GM12878 (cell line): ENCODE measurements at regions not wholly inside any gene's neighbourhood (a gene's known extent, or its start where the extent isn't known, plus 50 kb on each side); places are given as distances from the start of the nearest gene placed in this dataset.

ENCODE experiments used
- ATAC-seq: fragments of 200-7000 bp; cut with Tn5 transposase; 3 replicates; pipeline ENCODE4 v1.9.1; 2020; ENCODE audit warnings: mild to moderate bottlenecking, moderate library complexity
- BruUV-seq: library from RNA; stranded (reverse); fragments of 400-500 nt; replicated peaks from 2 replicates; lab custom pipeline; 2021; lab: Mats Ljungman, UMichigan
- CTCF ChIA-PET: fragments of 300-600 bp; sonication (Branson Sonifier 250); formaldehyde crosslinking; extraction: SDS; loops from one replicate; lab custom pipeline; 2021; ENCODE audit warnings: inconsistent platforms; lab: Yijun Ruan, JAX
- POLR2A ChIA-PET: fragments of 350-600 bp; formaldehyde crosslinking; extraction: SDS; loops from one replicate; lab custom pipeline; 2021; ENCODE audit warnings: inconsistent platforms; lab: Charles Lee
- RAD21 ChIA-PET: fragments of 300-600 bp; sonication (Branson Sonifier 250); formaldehyde crosslinking; loops from one replicate; lab custom pipeline; 2023; ENCODE audit warnings: antibody characterized with exemption; ENCODE audit not compliant: unreplicated experiment; lab: Charles Lee
- SMC1A ChIA-PET: fragments of 300-600 bp; sonication (Branson Sonifier 250); formaldehyde crosslinking; loops from one replicate; lab custom pipeline; 2023; ENCODE audit not compliant: unreplicated experiment, uncharacterized antibody; lab: Charles Lee
- DNase-seq: peaks from one replicate; pipeline ENCODE4 v3.0.0-alpha.2; 2011; ENCODE audit warnings: low read depth, low spot score
- FAIRE-seq: peaks from 3 replicates; lab custom pipeline; 2011; peaks lifted over from hg19 to GRCh38; lab: Jason Lieb, UNC
- H2AFZ ChIP-seq: 2 replicates; pipeline ENCODE4 v1.6.0; 2011; ENCODE audit warnings: low read depth, low read length, control low read depth; ENCODE audit not compliant: control insufficient read depth
- H3K27ac ChIP-seq: 2 replicates; pipeline ENCODE4 v1.5.1; 2011; ENCODE audit warnings: control low read depth; ENCODE audit not compliant: control insufficient read depth, insufficient read depth
- H3K27me3 ChIP-seq, 2 experiments: replicated peaks in 1 of 2; 2 replicates each; pipeline versions ENCODE4 v1.6.0 to v1.6.1; 2011; ENCODE audit warnings: low read length in 1 of 2; ENCODE audit not compliant: control insufficient read depth in 2 of 2, insufficient read depth in 2 of 2
- H3K36me3 ChIP-seq, 2 experiments: 2 replicates each; pipeline ENCODE4 v1.5.1; 2011; ENCODE audit warnings: low read length in 1 of 2; ENCODE audit not compliant: control insufficient read depth in 2 of 2, insufficient read depth in 2 of 2
- H3K4me1 ChIP-seq: 2 replicates; pipeline ENCODE4 v1.6.1; 2011; ENCODE audit warnings: mild to moderate bottlenecking, low read length, moderate library complexity, mixed read lengths; ENCODE audit not compliant: control insufficient read depth, insufficient read depth
- H3K4me2 ChIP-seq: 2 replicates; pipeline ENCODE4 v1.6.0; 2011; ENCODE audit warnings: control low read depth; ENCODE audit not compliant: control insufficient read depth, insufficient read depth
- H3K4me3 ChIP-seq: fragments of 200-600 bp; sonication (generic); 2 replicates; pipeline ENCODE4 v1.5.1; 2016
- H3K79me2 ChIP-seq: 2 replicates; pipeline ENCODE4 v1.6.0; 2011; ENCODE audit warnings: low read length; ENCODE audit not compliant: control insufficient read depth, insufficient read depth
- H3K9ac ChIP-seq: 2 replicates; pipeline ENCODE4 v1.8.0; 2011; ENCODE audit warnings: low read length, control low read depth, mixed read lengths; ENCODE audit not compliant: control insufficient read depth, insufficient read depth
- H3K9me3 ChIP-seq: replicated peaks from 3 replicates; pipeline ENCODE4 v1.5.1; 2011; ENCODE audit warnings: mild to moderate bottlenecking, low read length; ENCODE audit not compliant: control insufficient read depth, insufficient read depth
- H4K20me1 ChIP-seq: 2 replicates; pipeline ENCODE4 v1.6.0; 2011; ENCODE audit not compliant: control insufficient read depth, insufficient read depth
- BHLHE40 ChIP-seq, 2 experiments: fragments of 450-650 bp in 1 of 2; IDR thresholded peaks; 2 replicates each; pipeline ENCODE4 v1.6.1; 2011 to 2017; ENCODE audit warnings: low read depth in 2 of 2, borderline replicate concordance in 1 of 2, improper control_type of control experiment in 1 of 2, low read length in 1 of 2, mild to moderate bottlenecking in 1 of 2
- CHD1 ChIP-seq: IDR thresholded peaks from 2 replicates; pipeline ENCODE4 v1.6.1; 2012; ENCODE audit warnings: low read depth, low read length, improper control_type of control experiment
- GATAD2B ChIP-seq: fragments of 450-650 bp; conservative IDR thresholded peaks from 2 replicates; pipeline ENCODE4 v1.6.1; 2017; ENCODE audit warnings: low read depth, mild to moderate bottlenecking, moderate library complexity
- KAT2A ChIP-seq: conservative IDR thresholded peaks from 2 replicates; pipeline ENCODE4 v1.6.1; 2011; ENCODE audit warnings: low read depth, low read length; ENCODE audit not compliant: control insufficient read depth
- LARP7 ChIP-seq: fragments of 450-650 bp; IDR thresholded peaks from 2 replicates; pipeline ENCODE4 v1.6.1; 2017; ENCODE audit warnings: mild to moderate bottlenecking
- MXI1 ChIP-seq: fragments of 150-350 bp; IDR thresholded peaks from 2 replicates; pipeline ENCODE4 v1.6.1; 2011; ENCODE audit warnings: low read depth, mild to moderate bottlenecking, inconsistent platforms, low read length, improper control_type of control experiment
- NR2C2 ChIP-seq: IDR thresholded peaks from 2 replicates; pipeline ENCODE4 v1.6.1; 2011; ENCODE audit warnings: borderline replicate concordance, low read depth; ENCODE audit not compliant: control insufficient read depth, insufficient read length
- PML ChIP-seq: IDR thresholded peaks from 2 replicates; pipeline ENCODE4 v1.6.1; 2012; ENCODE audit warnings: low read length, inconsistent platforms
- SPI1 ChIP-seq: IDR thresholded peaks from 2 replicates; pipeline ENCODE4 v1.6.1; 2011; ENCODE audit warnings: low read depth, mild to moderate bottlenecking, low read length, moderate library complexity, borderline replicate concordance; ENCODE audit not compliant: insufficient read depth
- SUZ12 ChIP-seq: fragments of 200-600 bp; sonication (generic); IDR thresholded peaks from one replicate; pipeline ENCODE4 v1.6.1; 2018; ENCODE audit warnings: antibody characterized with exemption, mild to moderate bottlenecking; ENCODE audit not compliant: unreplicated experiment
- TCF12 ChIP-seq: IDR thresholded peaks from 2 replicates; pipeline ENCODE4 v1.6.1; 2011; ENCODE audit warnings: low read depth, mild to moderate bottlenecking, low read length
- YBX1 ChIP-seq: fragments of 450-650 bp; IDR thresholded peaks from 2 replicates; pipeline ENCODE4 v1.6.1; 2016; ENCODE audit warnings: antibody characterized with exemption
- WGBS: methylation state at CpG from one replicate; pipeline ENCODE4 v1.1.6; 2016; ENCODE audit warnings: low lambda C conversion rate; ENCODE audit not compliant: insufficient replicate concordance, insufficient coverage; ENCODE audit errors: missing lambda C conversion rate; 5-methylcytosine and 5-hydroxymethylcytosine counted together
- in situ Hi-C: fragments of 300-500 bp; cut with MboI; formaldehyde crosslinking; loops from 9 replicates; pipeline ENCODE4 v1.14.3; 2018; ENCODE audit warnings: mixed read lengths
- intact Hi-C: fragments of 100-400 bp; cut with micrococcal nuclease; formaldehyde crosslinking; loops from one replicate; pipeline ENCODE4 v1.14.2; 2022; ENCODE audit not compliant: unreplicated experiment
- TF ChIP-seq, protein P1 (sequence below): IDR thresholded peaks from 2 replicates; pipeline ENCODE4 v1.6.1; 2012; ENCODE audit warnings: improper control_type of control experiment, low read depth, low read length; ENCODE audit not compliant: insufficient replicate concordance
- TF ChIP-seq, protein P2 (sequence below): fragments of 450-650 bp; conservative IDR thresholded peaks from 2 replicates; pipeline ENCODE4 v1.6.1; 2017; ENCODE audit warnings: mild to moderate bottlenecking, moderate library complexity
- TF ChIP-seq, protein P3 (sequence below): IDR thresholded peaks from 2 replicates; pipeline ENCODE4 v1.6.1; 2011; ENCODE audit warnings: low read depth, low read length, improper control_type of control experiment, borderline replicate concordance
- TF ChIP-seq, protein P4 (sequence below): fragments of 150-350 bp; IDR thresholded peaks from 2 replicates; pipeline ENCODE4 v1.6.1; 2014; ENCODE audit warnings: mild to moderate bottlenecking, low read depth, low read length

DNA sequence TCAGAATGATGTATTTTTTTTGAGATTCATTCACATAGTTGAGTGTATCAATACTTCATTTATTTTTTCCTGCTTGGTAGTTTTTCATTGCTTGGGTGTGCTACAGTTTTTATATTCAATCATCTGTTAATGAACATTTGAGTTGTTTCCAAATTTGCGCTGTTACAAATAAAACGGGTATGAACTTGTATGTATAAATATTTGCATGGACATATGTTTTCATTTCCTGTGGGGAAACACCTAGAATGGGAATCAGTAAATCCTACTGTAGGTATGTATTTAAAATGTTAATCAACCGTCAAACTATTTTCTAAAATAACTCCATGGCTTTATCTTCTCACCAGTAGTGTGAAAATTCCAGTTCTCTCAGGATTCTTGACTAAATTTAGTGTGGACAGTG is 826.3 kb downstream of the EFNB2 start:
- SMC1A ChIA-PET = interaction anchor here (0.6 kb wide), 1 partner anchor 100 kb away, joined by 3 read pairs; no protein-coding TSS in a partner anchor
- no TSS peak for BruUV-seq
- Histone ChIP-seq H3K9me3 (no peaks in the 10 kb centered on the region), H3K36me3 (no peaks in the 10 kb centered on the region), H3K4me1 (no peaks in the 10 kb centered on the region), H4K20me1 (no peaks in the 10 kb centered on the region), H3K27me3 (no peaks in the 10 kb centered on the region), H3K27ac (no peak overlapping the region), H3K9ac (no peak overlapping the region), H3K79me2 (no peaks in the 10 kb centered on the region), H3K4me3 (no peak overlapping the region), H3K4me2 (no peak overlapping the region), H2AFZ (no peak overlapping the region)
- DNase-seq (no peak), ATAC-seq (no peak), FAIRE-seq (no peak)
- POLR2A ChIA-PET = no interaction called here
- TF ChIP-seq PML = no peak
- TF ChIP-seq CHD1 = no peak
- no peak for TF ChIP-seq YBX1
- TF ChIP-seq BHLHE40 (IDR thresholded peaks at IDR 0.05; ENCODE audit: borderline replicate concordance in 1 of 2, low read depth in 2 of 2, low read length in 1 of 2) = no peak
- no peak for TF ChIP-seq SPI1
- TF ChIP-seq MXI1 = no peak
- TF ChIP-seq NR2C2 = no peak
- no peak for TF ChIP-seq SUZ12
- TF ChIP-seq GATAD2B = no peak
- TF ChIP-seq TCF12 = no peak
- no peak for TF ChIP-seq KAT2A
- no peak for TF ChIP-seq LARP7
- TF ChIP-seq, protein P1, sequence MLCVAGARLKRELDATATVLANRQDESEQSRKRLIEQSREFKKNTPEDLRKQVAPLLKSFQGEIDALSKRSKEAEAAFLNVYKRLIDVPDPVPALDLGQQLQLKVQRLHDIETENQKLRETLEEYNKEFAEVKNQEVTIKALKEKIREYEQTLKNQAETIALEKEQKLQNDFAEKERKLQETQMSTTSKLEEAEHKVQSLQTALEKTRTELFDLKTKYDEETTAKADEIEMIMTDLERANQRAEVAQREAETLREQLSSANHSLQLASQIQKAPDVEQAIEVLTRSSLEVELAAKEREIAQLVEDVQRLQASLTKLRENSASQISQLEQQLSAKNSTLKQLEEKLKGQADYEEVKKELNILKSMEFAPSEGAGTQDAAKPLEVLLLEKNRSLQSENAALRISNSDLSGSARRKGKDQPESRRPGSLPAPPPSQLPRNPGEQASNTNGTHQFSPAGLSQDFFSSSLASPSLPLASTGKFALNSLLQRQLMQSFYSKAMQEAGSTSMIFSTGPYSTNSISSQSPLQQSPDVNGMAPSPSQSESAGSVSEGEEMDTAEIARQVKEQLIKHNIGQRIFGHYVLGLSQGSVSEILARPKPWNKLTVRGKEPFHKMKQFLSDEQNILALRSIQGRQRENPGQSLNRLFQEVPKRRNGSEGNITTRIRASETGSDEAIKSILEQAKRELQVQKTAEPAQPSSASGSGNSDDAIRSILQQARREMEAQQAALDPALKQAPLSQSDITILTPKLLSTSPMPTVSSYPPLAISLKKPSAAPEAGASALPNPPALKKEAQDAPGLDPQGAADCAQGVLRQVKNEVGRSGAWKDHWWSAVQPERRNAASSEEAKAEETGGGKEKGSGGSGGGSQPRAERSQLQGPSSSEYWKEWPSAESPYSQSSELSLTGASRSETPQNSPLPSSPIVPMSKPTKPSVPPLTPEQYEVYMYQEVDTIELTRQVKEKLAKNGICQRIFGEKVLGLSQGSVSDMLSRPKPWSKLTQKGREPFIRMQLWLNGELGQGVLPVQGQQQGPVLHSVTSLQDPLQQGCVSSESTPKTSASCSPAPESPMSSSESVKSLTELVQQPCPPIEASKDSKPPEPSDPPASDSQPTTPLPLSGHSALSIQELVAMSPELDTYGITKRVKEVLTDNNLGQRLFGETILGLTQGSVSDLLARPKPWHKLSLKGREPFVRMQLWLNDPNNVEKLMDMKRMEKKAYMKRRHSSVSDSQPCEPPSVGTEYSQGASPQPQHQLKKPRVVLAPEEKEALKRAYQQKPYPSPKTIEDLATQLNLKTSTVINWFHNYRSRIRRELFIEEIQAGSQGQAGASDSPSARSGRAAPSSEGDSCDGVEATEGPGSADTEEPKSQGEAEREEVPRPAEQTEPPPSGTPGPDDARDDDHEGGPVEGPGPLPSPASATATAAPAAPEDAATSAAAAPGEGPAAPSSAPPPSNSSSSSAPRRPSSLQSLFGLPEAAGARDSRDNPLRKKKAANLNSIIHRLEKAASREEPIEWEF = no peak
- TF ChIP-seq, protein P2, sequence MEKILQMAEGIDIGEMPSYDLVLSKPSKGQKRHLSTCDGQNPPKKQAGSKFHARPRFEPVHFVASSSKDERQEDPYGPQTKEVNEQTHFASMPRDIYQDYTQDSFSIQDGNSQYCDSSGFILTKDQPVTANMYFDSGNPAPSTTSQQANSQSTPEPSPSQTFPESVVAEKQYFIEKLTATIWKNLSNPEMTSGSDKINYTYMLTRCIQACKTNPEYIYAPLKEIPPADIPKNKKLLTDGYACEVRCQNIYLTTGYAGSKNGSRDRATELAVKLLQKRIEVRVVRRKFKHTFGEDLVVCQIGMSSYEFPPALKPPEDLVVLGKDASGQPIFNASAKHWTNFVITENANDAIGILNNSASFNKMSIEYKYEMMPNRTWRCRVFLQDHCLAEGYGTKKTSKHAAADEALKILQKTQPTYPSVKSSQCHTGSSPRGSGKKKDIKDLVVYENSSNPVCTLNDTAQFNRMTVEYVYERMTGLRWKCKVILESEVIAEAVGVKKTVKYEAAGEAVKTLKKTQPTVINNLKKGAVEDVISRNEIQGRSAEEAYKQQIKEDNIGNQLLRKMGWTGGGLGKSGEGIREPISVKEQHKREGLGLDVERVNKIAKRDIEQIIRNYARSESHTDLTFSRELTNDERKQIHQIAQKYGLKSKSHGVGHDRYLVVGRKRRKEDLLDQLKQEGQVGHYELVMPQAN = no peak
- TF ChIP-seq, protein P3, sequence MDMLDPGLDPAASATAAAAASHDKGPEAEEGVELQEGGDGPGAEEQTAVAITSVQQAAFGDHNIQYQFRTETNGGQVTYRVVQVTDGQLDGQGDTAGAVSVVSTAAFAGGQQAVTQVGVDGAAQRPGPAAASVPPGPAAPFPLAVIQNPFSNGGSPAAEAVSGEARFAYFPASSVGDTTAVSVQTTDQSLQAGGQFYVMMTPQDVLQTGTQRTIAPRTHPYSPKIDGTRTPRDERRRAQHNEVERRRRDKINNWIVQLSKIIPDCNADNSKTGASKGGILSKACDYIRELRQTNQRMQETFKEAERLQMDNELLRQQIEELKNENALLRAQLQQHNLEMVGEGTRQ = no peak
- TF ChIP-seq, protein P4, sequence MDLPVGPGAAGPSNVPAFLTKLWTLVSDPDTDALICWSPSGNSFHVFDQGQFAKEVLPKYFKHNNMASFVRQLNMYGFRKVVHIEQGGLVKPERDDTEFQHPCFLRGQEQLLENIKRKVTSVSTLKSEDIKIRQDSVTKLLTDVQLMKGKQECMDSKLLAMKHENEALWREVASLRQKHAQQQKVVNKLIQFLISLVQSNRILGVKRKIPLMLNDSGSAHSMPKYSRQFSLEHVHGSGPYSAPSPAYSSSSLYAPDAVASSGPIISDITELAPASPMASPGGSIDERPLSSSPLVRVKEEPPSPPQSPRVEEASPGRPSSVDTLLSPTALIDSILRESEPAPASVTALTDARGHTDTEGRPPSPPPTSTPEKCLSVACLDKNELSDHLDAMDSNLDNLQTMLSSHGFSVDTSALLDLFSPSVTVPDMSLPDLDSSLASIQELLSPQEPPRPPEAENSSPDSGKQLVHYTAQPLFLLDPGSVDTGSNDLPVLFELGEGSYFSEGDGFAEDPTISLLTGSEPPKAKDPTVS = no peak
- intact Hi-C loops (no loop called here), in situ Hi-C loops (no loop called here)
- CTCF ChIA-PET = no interaction called here
- RAD21 ChIA-PET = no interaction called here
- 23% methylated on average over 3 of the region's 3 CpGs for WGBS
